ENCODE measurements at regions not wholly inside any gene's neighbourhood (a gene's known extent, or its start where the extent isn't known, plus 50 kb on each side); places are given as distances from the start of the nearest gene placed in this dataset.

DNA sequence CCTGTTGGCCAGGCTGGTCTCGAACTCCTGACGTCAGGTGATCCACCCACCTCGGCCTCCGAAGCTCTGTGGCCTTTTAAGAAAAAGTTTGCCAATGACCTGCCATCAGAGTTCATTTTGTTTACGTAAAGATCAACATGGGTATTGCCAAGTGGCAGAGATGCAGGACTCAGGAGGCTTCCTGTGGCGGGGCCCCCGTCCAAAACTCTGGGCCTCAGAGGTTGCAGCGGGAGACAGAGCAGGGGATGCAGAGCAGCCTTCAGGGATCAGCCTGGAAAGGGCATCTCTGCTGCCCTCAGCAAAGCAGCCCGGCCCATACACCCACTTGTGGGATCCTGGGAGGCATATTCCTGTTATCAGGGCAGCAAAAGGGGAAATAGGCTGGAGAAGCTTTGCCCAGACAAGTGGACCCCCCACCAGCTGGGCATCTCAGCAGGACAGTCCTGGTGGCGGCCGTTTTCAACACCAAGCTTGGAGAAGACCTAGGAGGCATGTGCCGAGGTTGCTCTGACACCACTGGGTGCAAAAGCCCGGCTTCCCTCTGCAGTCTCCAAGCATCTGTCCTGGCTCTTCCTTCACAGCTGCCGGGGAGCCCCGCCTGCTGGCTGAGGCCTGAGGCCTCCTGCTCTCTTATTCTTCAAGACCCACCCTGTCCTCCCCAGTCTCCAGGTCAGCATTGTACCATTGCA, 1152.4 kb downstream of the BRD1 start:
- H3K27ac ChIP-seq: no peak overlapping the region
- no peaks in the 10 kb centered on the region for H3K27me3 ChIP-seq
- H3K36me3 ChIP-seq: no peaks in the 10 kb centered on the region
- no peaks in the 10 kb centered on the region for H3K4me1 ChIP-seq
- peaks cover 0 to 21% of the 10 kb centered on the region in 2 donors for H3K9me3 ChIP-seq
- H3K4me3 ChIP-seq: no peak overlapping the region
- DNase-seq (ENCODE audit: low spot score): no peak
- TF ChIP-seq, protein P1, sequence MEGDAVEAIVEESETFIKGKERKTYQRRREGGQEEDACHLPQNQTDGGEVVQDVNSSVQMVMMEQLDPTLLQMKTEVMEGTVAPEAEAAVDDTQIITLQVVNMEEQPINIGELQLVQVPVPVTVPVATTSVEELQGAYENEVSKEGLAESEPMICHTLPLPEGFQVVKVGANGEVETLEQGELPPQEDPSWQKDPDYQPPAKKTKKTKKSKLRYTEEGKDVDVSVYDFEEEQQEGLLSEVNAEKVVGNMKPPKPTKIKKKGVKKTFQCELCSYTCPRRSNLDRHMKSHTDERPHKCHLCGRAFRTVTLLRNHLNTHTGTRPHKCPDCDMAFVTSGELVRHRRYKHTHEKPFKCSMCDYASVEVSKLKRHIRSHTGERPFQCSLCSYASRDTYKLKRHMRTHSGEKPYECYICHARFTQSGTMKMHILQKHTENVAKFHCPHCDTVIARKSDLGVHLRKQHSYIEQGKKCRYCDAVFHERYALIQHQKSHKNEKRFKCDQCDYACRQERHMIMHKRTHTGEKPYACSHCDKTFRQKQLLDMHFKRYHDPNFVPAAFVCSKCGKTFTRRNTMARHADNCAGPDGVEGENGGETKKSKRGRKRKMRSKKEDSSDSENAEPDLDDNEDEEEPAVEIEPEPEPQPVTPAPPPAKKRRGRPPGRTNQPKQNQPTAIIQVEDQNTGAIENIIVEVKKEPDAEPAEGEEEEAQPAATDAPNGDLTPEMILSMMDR (IDR thresholded peaks at IDR 0.05): no peak

DNA sequence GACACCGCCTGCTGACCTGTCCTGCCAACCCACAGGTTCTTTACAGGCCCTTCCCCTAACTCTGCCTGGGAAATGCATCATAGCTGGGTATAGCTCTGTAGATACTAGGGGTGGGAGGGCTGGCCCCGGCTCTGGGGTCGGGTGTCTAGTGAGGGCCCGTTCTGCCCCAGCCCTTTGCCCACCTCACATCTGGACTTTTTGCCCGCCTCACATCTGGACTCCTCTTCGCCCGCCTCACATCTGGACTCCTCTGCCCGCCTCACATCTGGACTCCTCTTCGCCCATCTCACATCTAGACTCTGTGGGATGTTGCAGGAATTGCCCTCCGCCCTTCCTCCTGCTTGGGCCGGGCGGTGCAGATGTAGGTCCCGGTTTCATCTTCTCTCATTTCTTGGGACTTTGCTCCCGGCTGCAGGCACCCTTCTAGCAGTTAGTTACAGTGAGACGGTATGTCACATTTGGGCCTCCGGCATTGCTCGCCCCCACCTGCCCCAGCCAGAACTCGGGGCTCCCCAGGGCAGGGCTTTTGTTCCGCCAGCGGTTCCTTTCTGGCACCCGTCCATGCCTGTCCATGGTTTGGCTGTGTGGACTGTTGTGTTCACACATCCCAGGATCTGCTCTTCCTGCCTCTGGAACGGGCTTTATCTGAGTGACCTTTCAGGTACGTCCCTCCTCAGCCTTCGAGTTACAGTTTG, 1153.7 kb downstream of the BRD1 start:
- no peaks in the 10 kb centered on the region for H3K36me3 ChIP-seq
- H3K27ac ChIP-seq: no peak overlapping the region
- TF ChIP-seq, protein P1 (IDR thresholded peaks at IDR 0.05): no peak
- no peaks in the 10 kb centered on the region for H3K27me3 ChIP-seq
- DNase-seq (ENCODE audit: low spot score): no peak
- H3K9me3 ChIP-seq: peaks cover 0 to 21% of the 10 kb centered on the region in 2 donors
- H3K4me1 ChIP-seq: no peaks in the 10 kb centered on the region
- no peak overlapping the region for H3K4me3 ChIP-seq

DNA sequence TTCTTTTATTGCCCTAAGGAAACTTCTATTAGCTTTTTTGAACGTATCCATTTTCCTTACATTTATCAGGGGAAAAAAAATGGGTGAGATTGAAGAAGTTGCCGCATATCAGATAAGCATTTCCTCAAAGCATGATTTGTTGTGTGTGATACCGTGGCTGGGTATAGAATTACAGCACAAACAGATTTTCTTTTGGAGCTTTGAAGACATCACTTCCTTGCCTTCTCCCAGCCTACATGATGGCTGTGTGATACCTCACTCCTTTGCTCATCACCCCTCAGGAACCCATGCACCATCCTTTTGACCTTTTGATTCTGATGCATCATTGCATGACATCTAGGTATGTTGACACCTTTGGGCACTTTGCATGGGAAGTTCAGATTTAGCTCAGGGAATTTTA, 1155.3 kb downstream of the BRD1 start:
- no peaks in the 10 kb centered on the region for H3K4me1 ChIP-seq
- peaks cover 0 to 21% of the 10 kb centered on the region in 2 donors for H3K9me3 ChIP-seq
- no peaks in the 10 kb centered on the region for H3K27me3 ChIP-seq
- H3K27ac ChIP-seq: no peak overlapping the region
- TF ChIP-seq, protein P1 (IDR thresholded peaks at IDR 0.05): no peak
- DNase-seq (ENCODE audit: low spot score): no peak
- no peaks in the 10 kb centered on the region for H3K36me3 ChIP-seq
- H3K4me3 ChIP-seq: no peak overlapping the region

DNA sequence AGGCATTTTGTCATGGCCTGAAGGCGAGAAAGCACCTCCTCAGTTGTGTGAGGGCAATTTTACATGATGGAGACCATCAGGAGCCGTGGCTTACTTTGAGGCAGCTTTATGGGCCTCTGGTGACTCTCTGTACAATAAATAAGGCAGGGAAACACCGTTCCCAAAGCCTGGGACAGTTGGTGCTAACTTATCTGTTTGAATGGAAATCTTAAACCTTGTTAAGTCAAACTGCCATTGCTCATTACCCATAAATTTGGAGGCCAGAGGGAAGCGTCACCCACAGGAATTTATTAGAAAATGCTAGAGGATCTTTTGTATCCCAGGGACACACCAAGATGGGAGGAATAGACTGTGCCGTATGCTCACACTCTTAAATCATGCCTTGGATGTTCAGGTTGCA, 1156.9 kb downstream of the BRD1 start:
- TF ChIP-seq, protein P1 (IDR thresholded peaks at IDR 0.05): no peak
- Histone ChIP-seq H3K27ac (no peak overlapping the region), H3K9me3 (peaks cover 0 to 21% of the 10 kb centered on the region in 2 donors), H3K4me1 (no peaks in the 10 kb centered on the region), H3K4me3 (no peak overlapping the region), H3K27me3 (no peaks in the 10 kb centered on the region), H3K36me3 (no peaks in the 10 kb centered on the region)
- no peak for DNase-seq (ENCODE audit: low spot score)

DNA sequence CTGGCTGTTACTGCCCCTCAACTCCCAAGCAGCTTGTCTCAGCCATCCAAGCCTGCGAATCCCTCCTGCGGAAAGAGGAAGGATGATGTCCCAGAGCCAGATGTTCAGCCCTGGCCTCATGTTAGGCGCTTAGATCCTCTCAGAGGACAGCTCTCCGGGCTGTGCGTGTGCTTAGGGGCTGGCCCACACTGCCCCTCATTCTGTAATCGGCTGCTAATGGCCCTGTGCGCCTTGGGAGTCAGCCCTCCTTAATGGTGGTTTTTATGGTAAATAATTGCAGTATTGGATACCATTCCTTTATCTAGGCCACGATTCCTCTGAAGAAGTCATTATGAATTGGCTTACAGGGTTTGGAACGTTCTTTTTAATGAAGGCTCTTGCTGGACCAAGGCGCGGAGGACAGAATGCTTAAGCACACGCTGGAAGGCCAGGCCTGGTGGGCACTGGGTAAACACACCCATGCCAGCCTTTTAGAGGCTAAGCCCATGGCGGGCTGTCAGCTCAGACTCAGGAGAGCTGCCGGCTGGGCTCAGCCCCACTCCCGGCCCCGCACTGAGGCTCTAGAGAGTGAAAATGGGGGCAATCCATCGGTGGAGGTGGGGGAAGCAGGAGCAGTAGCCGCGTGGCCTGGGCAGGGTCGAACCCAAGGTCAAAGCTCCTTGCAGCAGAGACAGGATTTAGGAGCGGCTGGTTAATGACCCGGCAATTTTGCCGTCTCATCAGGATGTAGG, 1157.5 kb downstream of the BRD1 start:
- Histone ChIP-seq H3K27me3 (no peaks in the 10 kb centered on the region), H3K27ac (no peak overlapping the region), H3K9me3 (peaks cover 0 to 21% of the 10 kb centered on the region in 2 donors), H3K4me3 (no peak overlapping the region), H3K36me3 (no peaks in the 10 kb centered on the region), H3K4me1 (no peaks in the 10 kb centered on the region)
- no peak for DNase-seq (ENCODE audit: low spot score)
- TF ChIP-seq, protein P1 (IDR thresholded peaks at IDR 0.05): no peak

Measured in right atrium auricular region (tissue), 2 donors.